IMR-90 (cell line): ENCODE measurements at regions not wholly inside any gene's neighbourhood (a gene's known extent, or its start where the extent isn't known, plus 50 kb on each side); places are given as distances from the start of the nearest gene placed in this dataset.

Experiments
- ATAC-seq: fragments of 200-7000 bp; cut with Tn5 transposase; 2 replicates; pipeline ENCODE4 v1.9.1; 2020; ENCODE audit warnings: low read depth, mild to moderate bottlenecking, moderate library complexity
- BruUV-seq: library from RNA; stranded (reverse); fragments of 400-500 nt; replicated peaks from 2 replicates; lab custom pipeline; 2021; lab: Mats Ljungman, UMichigan
- CTCF ChIA-PET: fragments of 300-600 bp; formaldehyde crosslinking; extraction: SDS; loops from one replicate; lab custom pipeline; 2021; ENCODE audit warnings: antibody characterized with exemption; lab: Yijun Ruan, JAX
- POLR2A ChIA-PET: fragments of 300-600 bp; sonication (Branson Sonifier 250); formaldehyde crosslinking; loops from one replicate; lab custom pipeline; 2022; ENCODE audit warnings: antibody characterized with exemption; ENCODE audit not compliant: unreplicated experiment; lab: Charles Lee
- DNase-seq: peaks from one replicate; pipeline ENCODE4 v3.0.0; 2013
- H2AFZ ChIP-seq: replicated peaks from 2 replicates; pipeline ENCODE3; 2013; ENCODE audit warnings: low read length, mild to moderate bottlenecking; ENCODE audit not compliant: poor library complexity
- H2AK5ac ChIP-seq: 2 replicates; pipeline ENCODE4 v1.6.1; 2013; ENCODE audit warnings: low read depth, low read length, inconsistent platforms
- H2AK9ac ChIP-seq: replicated peaks from 2 replicates; pipeline ENCODE3; 2013; ENCODE audit warnings: mild to moderate bottlenecking, low read depth, low read length, moderate library complexity; ENCODE audit not compliant: poor library complexity
- H2BK120ac ChIP-seq: 2 replicates; pipeline ENCODE4 v1.6.1; 2013; ENCODE audit warnings: low read depth, low read length, inconsistent platforms
- H2BK15ac ChIP-seq: 3 replicates; pipeline ENCODE4 v1.6.1; 2013; ENCODE audit warnings: low read depth, low read length, inconsistent platforms
- H2BK20ac ChIP-seq: 2 replicates; pipeline ENCODE4 v1.6.1; 2013; ENCODE audit warnings: low read depth, mild to moderate bottlenecking, inconsistent platforms, low read length, moderate library complexity
- H2BK5ac ChIP-seq: 2 replicates; pipeline ENCODE4 v1.6.1; 2013; ENCODE audit warnings: mild to moderate bottlenecking, low read depth, low read length, inconsistent platforms; ENCODE audit not compliant: poor library complexity, severe bottlenecking
- H3K14ac ChIP-seq: replicated peaks from 2 replicates; pipeline ENCODE4 v1.6.1; 2013; ENCODE audit warnings: low read depth, low read length, inconsistent platforms
- H3K18ac ChIP-seq: 2 replicates; pipeline ENCODE4 v1.6.1; 2013; ENCODE audit warnings: low read depth, low read length, control low read depth
- H3K23ac ChIP-seq: 2 replicates; pipeline ENCODE4 v1.6.1; 2013; ENCODE audit warnings: low read depth, low read length, inconsistent platforms
- H3K27ac ChIP-seq: 2 replicates; pipeline ENCODE4 v1.5.1; 2013; ENCODE audit warnings: mild to moderate bottlenecking, control low read depth, low read length; ENCODE audit not compliant: insufficient read depth
- H3K27me3 ChIP-seq: 2 replicates; pipeline ENCODE4 v1.6.1; 2013; ENCODE audit warnings: low read length; ENCODE audit not compliant: control insufficient read depth, insufficient read depth
- H3K36me3 ChIP-seq: 2 replicates; pipeline ENCODE4 v1.6.1; 2013; ENCODE audit warnings: low read length, mixed read lengths; ENCODE audit not compliant: control insufficient read depth, insufficient read depth
- H3K4ac ChIP-seq: 2 replicates; pipeline ENCODE4 v1.6.1; 2013; ENCODE audit warnings: low read depth, low read length, inconsistent platforms
- H3K4me1 ChIP-seq: 2 replicates; pipeline ENCODE4 v1.6.1; 2013; ENCODE audit warnings: low read length, mixed read lengths; ENCODE audit not compliant: control insufficient read depth, insufficient read depth
- H3K4me2 ChIP-seq: 2 replicates; pipeline ENCODE4 v1.6.1; 2013; ENCODE audit warnings: low read depth, mild to moderate bottlenecking, control low read depth, low read length, moderate library complexity
- H3K4me3 ChIP-seq: 2 replicates; pipeline ENCODE4 v1.5.1; 2013; ENCODE audit warnings: low read depth, mild to moderate bottlenecking, control low read depth, low read length, moderate library complexity; ENCODE audit not compliant: insufficient read depth
- H3K56ac ChIP-seq: 2 replicates; pipeline ENCODE4 v1.6.1; 2013; ENCODE audit warnings: low read length, inconsistent platforms; ENCODE audit not compliant: insufficient read depth; ENCODE audit errors: extremely low read depth
- H3K79me1 ChIP-seq, 2 experiments: 2 replicates each; pipeline ENCODE4 v1.6.1; 2013; ENCODE audit warnings: low read length in 2 of 2, inconsistent platforms in 1 of 2, low read depth in 1 of 2
- H3K9ac ChIP-seq: 2 replicates; pipeline ENCODE4 v1.6.1; 2013; ENCODE audit warnings: low read depth, low read length, control low read depth
- H3K9me1 ChIP-seq: 2 replicates; pipeline ENCODE4 v1.6.1; 2013; ENCODE audit warnings: low read length, inconsistent platforms; ENCODE audit not compliant: insufficient read depth
- H3K9me3 ChIP-seq: 2 replicates; pipeline ENCODE4 v1.6.1; 2013; ENCODE audit warnings: low read length; ENCODE audit not compliant: control insufficient read depth, insufficient read depth
- H4K20me1 ChIP-seq: 2 replicates; pipeline ENCODE4 v1.6.1; 2013; ENCODE audit warnings: low read length, inconsistent platforms; ENCODE audit not compliant: insufficient read depth
- H4K5ac ChIP-seq: 2 replicates; pipeline ENCODE4 v1.6.1; 2013; ENCODE audit warnings: mild to moderate bottlenecking, low read depth, low read length, control low read depth
- H4K8ac ChIP-seq, 2 experiments: 2 replicates each; pipeline ENCODE4 v1.6.1; 2013; ENCODE audit warnings: low read depth in 2 of 2, low read length in 2 of 2, control low read depth in 1 of 2, inconsistent platforms in 1 of 2
- H4K91ac ChIP-seq: 2 replicates; pipeline ENCODE4 v1.6.1; 2013; ENCODE audit warnings: low read depth, low read length, inconsistent platforms; ENCODE audit not compliant: insufficient read depth
- BHLHE40 ChIP-seq: fragments of 150-350 bp; IDR thresholded peaks from 2 replicates; pipeline ENCODE4 v1.6.1; 2016; ENCODE audit warnings: mild to moderate bottlenecking, low read depth, low read length
- CHD1 ChIP-seq: IDR thresholded peaks from 2 replicates; pipeline ENCODE4 v1.6.1; 2012; ENCODE audit warnings: low read depth, low read length, improper control_type of control experiment
- FOS ChIP-seq: fragments of 150-350 bp; IDR thresholded peaks from 2 replicates; pipeline ENCODE4 v1.6.1; 2016; ENCODE audit warnings: low read depth, low read length
- MAFK ChIP-seq: IDR thresholded peaks from 2 replicates; pipeline ENCODE4 v1.6.1; 2012; ENCODE audit warnings: low read depth, low read length, improper control_type of control experiment
- MAZ ChIP-seq: IDR thresholded peaks from 2 replicates; pipeline ENCODE4 v1.6.1; 2012; ENCODE audit warnings: low read depth, mild to moderate bottlenecking, low read length, improper control_type of control experiment, moderate library complexity, borderline replicate concordance
- MXI1 ChIP-seq: IDR thresholded peaks from 2 replicates; pipeline ENCODE4 v1.6.1; 2012; ENCODE audit warnings: low read depth, mild to moderate bottlenecking, low read length, moderate library complexity, borderline replicate concordance
- NFE2L2 ChIP-seq: fragments of 150-350 bp; IDR thresholded peaks from 2 replicates; pipeline ENCODE4 v1.6.1; 2016; ENCODE audit warnings: low read depth, mild to moderate bottlenecking, low read length
- POLR2A ChIP-seq: IDR thresholded peaks from 2 replicates; pipeline ENCODE4 v1.6.1; 2012; ENCODE audit warnings: mild to moderate bottlenecking, low read depth, low read length
- RAD21 ChIP-seq: IDR thresholded peaks from 2 replicates; pipeline ENCODE4 v1.6.1; 2012; ENCODE audit warnings: low read length, improper control_type of control experiment
- RCOR1 ChIP-seq: IDR thresholded peaks from 2 replicates; pipeline ENCODE4 v1.6.1; 2012; ENCODE audit warnings: mild to moderate bottlenecking, low read length, improper control_type of control experiment; ENCODE audit not compliant: insufficient replicate concordance
- RFX5 ChIP-seq: IDR thresholded peaks from 2 replicates; pipeline ENCODE4 v1.8.0; 2012; ENCODE audit warnings: low read depth, mild to moderate bottlenecking, low read length, moderate library complexity
- SMC3 ChIP-seq: fragments of 150-350 bp; IDR thresholded peaks from 2 replicates; pipeline ENCODE4 v1.6.1; 2016; ENCODE audit warnings: low read depth, mild to moderate bottlenecking, antibody characterized with exemption, low read length, moderate library complexity
- dilution Hi-C: fragments of 300-500 bp; cut with HindIII; formaldehyde crosslinking; loops from one replicate; pipeline ENCODE4 v1.14.3; 2018; ENCODE audit warnings: low sequenced_read_pairs; ENCODE audit not compliant: unreplicated experiment
- in situ Hi-C: fragments of 300-500 bp; cut with MboI; formaldehyde crosslinking; loops from 3 replicates; pipeline ENCODE4 v1.14.3; 2019; ENCODE audit warnings: low sequenced_read_pairs, inconsistent platforms, mixed read lengths
- intact Hi-C: fragments of 100-400 bp; cut with micrococcal nuclease; formaldehyde crosslinking; loops from 2 replicates; pipeline ENCODE4 v1.10.0; 2022
- TF ChIP-seq, protein P1 (sequence below): fragments of 150-350 bp; IDR thresholded peaks from 2 replicates; pipeline ENCODE4 v1.6.1; 2016; ENCODE audit warnings: low read depth, mild to moderate bottlenecking, low read length, moderate library complexity, borderline replicate concordance
- TF ChIP-seq, protein P2 (sequence below): fragments of 150-350 bp; IDR thresholded peaks from 2 replicates; pipeline ENCODE4 v1.6.1; 2017; ENCODE audit warnings: mild to moderate bottlenecking, antibody characterized with exemption, low read length, low read depth

DNA sequence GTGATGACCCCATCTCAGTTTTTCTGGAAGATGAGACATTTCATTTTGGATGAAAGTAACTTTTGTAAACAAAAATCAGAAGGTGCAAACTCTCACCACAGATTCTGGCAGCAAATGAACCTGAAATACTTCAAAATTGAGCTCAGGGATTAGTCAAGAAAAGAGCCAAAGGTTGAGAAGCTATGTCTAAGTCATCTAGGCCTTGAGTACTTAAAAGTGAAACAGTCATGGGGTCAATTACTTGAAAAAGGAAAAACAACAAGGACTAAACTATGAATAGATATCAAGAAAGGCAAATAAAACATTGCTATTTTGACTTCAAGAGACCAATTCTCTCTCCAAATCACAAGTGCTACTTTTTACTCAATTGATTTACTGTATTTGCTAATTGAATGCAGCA is 285.1 kb downstream of the RBM43 start:
- H3K56ac ChIP-seq = no peak overlapping the region
- no peak overlapping the region for H3K18ac ChIP-seq
- no peak overlapping the region for H4K5ac ChIP-seq
- H3K4ac ChIP-seq = no peak overlapping the region
- TF ChIP-seq, protein P1, sequence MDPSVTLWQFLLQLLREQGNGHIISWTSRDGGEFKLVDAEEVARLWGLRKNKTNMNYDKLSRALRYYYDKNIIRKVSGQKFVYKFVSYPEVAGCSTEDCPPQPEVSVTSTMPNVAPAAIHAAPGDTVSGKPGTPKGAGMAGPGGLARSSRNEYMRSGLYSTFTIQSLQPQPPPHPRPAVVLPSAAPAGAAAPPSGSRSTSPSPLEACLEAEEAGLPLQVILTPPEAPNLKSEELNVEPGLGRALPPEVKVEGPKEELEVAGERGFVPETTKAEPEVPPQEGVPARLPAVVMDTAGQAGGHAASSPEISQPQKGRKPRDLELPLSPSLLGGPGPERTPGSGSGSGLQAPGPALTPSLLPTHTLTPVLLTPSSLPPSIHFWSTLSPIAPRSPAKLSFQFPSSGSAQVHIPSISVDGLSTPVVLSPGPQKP = no peak
- TF ChIP-seq RFX5 (no peak), MAFK (no peak), RCOR1 (no peak), RAD21 (no peak), POLR2A (no peak), MAZ (no peak), FOS (no peak), MXI1 (no peak), SMC3 (no peak), NFE2L2 (no peak), CHD1 (no peak), BHLHE40 (no peak)
- TF ChIP-seq, protein P2, sequence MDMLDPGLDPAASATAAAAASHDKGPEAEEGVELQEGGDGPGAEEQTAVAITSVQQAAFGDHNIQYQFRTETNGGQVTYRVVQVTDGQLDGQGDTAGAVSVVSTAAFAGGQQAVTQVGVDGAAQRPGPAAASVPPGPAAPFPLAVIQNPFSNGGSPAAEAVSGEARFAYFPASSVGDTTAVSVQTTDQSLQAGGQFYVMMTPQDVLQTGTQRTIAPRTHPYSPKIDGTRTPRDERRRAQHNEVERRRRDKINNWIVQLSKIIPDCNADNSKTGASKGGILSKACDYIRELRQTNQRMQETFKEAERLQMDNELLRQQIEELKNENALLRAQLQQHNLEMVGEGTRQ = no peak
- BruUV-seq = no TSS peak
- H3K79me1 ChIP-seq = no peaks in the 10 kb centered on the region
- no peak overlapping the region for H3K14ac ChIP-seq
- H3K9me3 ChIP-seq = no peaks in the 10 kb centered on the region
- no peak overlapping the region for H2AK9ac ChIP-seq
- H2AFZ ChIP-seq = no peak overlapping the region
- in situ Hi-C loops (no loop called here), dilution Hi-C loops (no loop called here), intact Hi-C loops (loop anchor here (5.0 kb wide), 1 partner anchor 36 kb away; no protein-coding TSS in a partner anchor)
- H2BK15ac ChIP-seq = no peak overlapping the region
- no peak overlapping the region for H2AK5ac ChIP-seq
- no peak overlapping the region for H3K23ac ChIP-seq
- CTCF ChIA-PET = interaction anchor here (1.2 kb wide), 1 partner anchor 16 kb away, joined by 4 read pairs; no protein-coding TSS in a partner anchor
- H2BK120ac ChIP-seq = no peak overlapping the region
- no peak overlapping the region for H2BK5ac ChIP-seq
- ATAC-seq (no peak), DNase-seq (no peak)
- no peaks in the 10 kb centered on the region for H3K27me3 ChIP-seq
- no peak overlapping the region for H3K9ac ChIP-seq
- H3K4me2 ChIP-seq = no peak overlapping the region
- no peak overlapping the region for H3K4me3 ChIP-seq
- no peak overlapping the region for H3K27ac ChIP-seq
- H3K36me3 ChIP-seq = no peaks in the 10 kb centered on the region
- H4K91ac ChIP-seq = no peak overlapping the region
- H2BK20ac ChIP-seq = no peak overlapping the region
- POLR2A ChIA-PET = no interaction called here
- H3K4me1 ChIP-seq = peaks cover 2% of the 10 kb centered on the region; the same call in 1 of the 2 replicates
- no peak overlapping the region for H4K8ac ChIP-seq
- no peaks in the 10 kb centered on the region for H3K9me1 ChIP-seq
- no peaks in the 10 kb centered on the region for H4K20me1 ChIP-seq
